AG20443 (cell line): ENCODE measurements at regions not wholly inside any gene's neighbourhood (a gene's known extent, or its start where the extent isn't known, plus 50 kb on each side); places are given as distances from the start of the nearest gene placed in this dataset.

Experiments
- DNase-seq: peaks from one replicate; pipeline ENCODE4 v3.0.0; 2012; ENCODE audit warnings: low spot score, mixed read lengths

- no peak for DNase-seq
Observed at GRCh38 chr7:18315241-18315640, 180.3 kb upstream of the HDAC9 start.

GRCh38 chr7:18317941-18318340 is 177.6 kb upstream of the HDAC9 start:
- DNase-seq = no peak

- no peak for DNase-seq
Observed at GRCh38 chr7:18320422-18320821, 175.1 kb upstream of the HDAC9 start.

- peak; percentile 31 for DNase-seq
Observed at GRCh38 chr7:18320971-18321567, 174.5 kb upstream of the HDAC9 start.

- no peak for DNase-seq
Observed at GRCh38 chr7:18330548-18330947, 165.0 kb upstream of the HDAC9 start.

GRCh38 chr7:18336626-18337025 is 158.9 kb upstream of the HDAC9 start:
- DNase-seq = no peak

- no peak for DNase-seq
Observed at GRCh38 chr7:18337048-18337809, 158.3 kb upstream of the HDAC9 start.

GRCh38 chr7:18338910-18339523 is 156.5 kb upstream of the HDAC9 start:
- DNase-seq = no peak

- no peak for DNase-seq
Observed at GRCh38 chr7:18341756-18342155, 153.8 kb upstream of the HDAC9 start.

- DNase-seq = no peak
Observed at GRCh38 chr7:18343047-18343446, 152.5 kb upstream of the HDAC9 start.

GRCh38 chr7:18344536-18344935 is 151.0 kb upstream of the HDAC9 start:
- no peak for DNase-seq

- peak; percentile 36 for DNase-seq
Observed at GRCh38 chr7:18345641-18346234, 149.8 kb upstream of the HDAC9 start.

GRCh38 chr7:18347170-18347569 is 148.4 kb upstream of the HDAC9 start:
- no peak for DNase-seq

- DNase-seq = no peak
Observed at GRCh38 chr7:18350678-18351077, 144.9 kb upstream of the HDAC9 start.

GRCh38 chr7:18352339-18353255 is 143.0 kb upstream of the HDAC9 start:
- peak; percentile 66 for DNase-seq

GRCh38 chr7:18353339-18353738 is 142.2 kb upstream of the HDAC9 start:
- DNase-seq = no peak

- DNase-seq = no peak
Observed at GRCh38 chr7:18354108-18355085, 141.2 kb upstream of the HDAC9 start.

- DNase-seq = peak; percentile 60
Observed at GRCh38 chr7:18356191-18356645, 139.3 kb upstream of the HDAC9 start.

GRCh38 chr7:18357691-18358090 is 137.9 kb upstream of the HDAC9 start:
- peak; percentile 22 for DNase-seq

- peak; percentile 8 for DNase-seq
Observed at GRCh38 chr7:18361756-18362155, 133.8 kb upstream of the HDAC9 start.
